GM12874 (cell line): ENCODE measurements at regions not wholly inside any gene's neighbourhood (a gene's known extent, or its start where the extent isn't known, plus 50 kb on each side); places are given as distances from the start of the nearest gene placed in this dataset.

Source experiments
- TF ChIP-seq, protein P1 (sequence below): IDR thresholded peaks from 2 replicates; pipeline ENCODE4 v1.5.1; 2011; ENCODE audit warnings: low read depth, mild to moderate bottlenecking, control low read depth, low read length, moderate library complexity; ENCODE audit not compliant: insufficient read depth

DNA sequence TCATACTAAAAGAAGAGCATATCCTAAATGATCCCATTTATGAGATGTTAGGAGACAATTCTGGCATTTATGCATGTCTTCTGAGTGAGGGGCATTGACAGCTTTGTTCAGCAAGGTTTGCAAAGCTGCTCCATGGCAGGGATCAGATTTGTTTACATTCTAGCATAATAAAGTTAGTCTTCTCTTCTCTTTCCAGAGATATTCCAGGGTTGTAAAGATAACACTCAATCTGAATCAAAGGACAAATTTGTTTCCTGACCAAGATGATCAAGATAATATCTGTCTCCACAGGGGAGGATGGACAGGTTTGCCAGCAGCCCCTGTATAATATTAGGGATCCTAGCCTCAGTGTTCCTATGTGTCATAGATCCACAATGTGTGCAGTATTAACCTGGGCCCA lies 77.5 kb upstream of the ZC3H12C start:
- TF ChIP-seq, protein P1, sequence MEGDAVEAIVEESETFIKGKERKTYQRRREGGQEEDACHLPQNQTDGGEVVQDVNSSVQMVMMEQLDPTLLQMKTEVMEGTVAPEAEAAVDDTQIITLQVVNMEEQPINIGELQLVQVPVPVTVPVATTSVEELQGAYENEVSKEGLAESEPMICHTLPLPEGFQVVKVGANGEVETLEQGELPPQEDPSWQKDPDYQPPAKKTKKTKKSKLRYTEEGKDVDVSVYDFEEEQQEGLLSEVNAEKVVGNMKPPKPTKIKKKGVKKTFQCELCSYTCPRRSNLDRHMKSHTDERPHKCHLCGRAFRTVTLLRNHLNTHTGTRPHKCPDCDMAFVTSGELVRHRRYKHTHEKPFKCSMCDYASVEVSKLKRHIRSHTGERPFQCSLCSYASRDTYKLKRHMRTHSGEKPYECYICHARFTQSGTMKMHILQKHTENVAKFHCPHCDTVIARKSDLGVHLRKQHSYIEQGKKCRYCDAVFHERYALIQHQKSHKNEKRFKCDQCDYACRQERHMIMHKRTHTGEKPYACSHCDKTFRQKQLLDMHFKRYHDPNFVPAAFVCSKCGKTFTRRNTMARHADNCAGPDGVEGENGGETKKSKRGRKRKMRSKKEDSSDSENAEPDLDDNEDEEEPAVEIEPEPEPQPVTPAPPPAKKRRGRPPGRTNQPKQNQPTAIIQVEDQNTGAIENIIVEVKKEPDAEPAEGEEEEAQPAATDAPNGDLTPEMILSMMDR = no peak

DNA sequence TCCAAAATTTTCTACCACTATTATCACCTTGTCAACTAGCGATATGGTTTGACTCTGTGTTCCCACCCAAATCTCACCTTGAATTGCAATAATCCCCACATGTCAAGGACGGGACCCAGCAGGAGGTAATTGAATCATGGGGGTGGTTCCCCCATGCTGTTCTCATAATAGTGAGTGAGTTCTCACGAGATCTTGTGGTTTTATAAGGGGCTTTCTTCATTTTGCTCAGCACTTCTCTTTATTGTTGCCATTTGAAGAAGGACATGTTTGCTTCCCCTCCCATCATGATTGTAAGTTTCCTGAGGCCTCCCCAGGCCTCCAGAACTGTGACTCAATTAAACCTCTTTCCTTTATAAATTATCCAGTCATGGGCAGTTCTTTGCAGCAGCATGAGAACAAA lies 73.5 kb upstream of the ZC3H12C start:
- TF ChIP-seq, protein P1 = no peak

DNA sequence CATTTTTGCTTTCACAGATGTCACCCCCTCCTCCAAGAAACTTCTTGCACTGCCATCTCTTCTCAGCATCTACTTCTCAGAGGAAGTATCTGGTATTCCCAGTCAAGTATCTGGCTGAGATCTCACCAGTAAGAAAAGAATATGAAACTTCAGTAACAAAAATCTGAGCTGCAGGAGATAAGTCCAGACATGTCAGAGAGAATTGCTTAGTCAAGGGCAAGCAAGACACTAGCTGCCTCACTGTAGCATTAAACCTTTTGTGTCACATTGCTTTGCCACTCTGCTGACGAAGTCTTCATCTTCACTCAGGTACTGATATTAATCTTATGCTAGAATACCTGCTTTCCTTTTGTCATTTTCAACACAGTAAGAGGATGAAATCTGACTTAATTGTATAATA lies 70.6 kb upstream of the ZC3H12C start:
- TF ChIP-seq, protein P1 = no peak

DNA sequence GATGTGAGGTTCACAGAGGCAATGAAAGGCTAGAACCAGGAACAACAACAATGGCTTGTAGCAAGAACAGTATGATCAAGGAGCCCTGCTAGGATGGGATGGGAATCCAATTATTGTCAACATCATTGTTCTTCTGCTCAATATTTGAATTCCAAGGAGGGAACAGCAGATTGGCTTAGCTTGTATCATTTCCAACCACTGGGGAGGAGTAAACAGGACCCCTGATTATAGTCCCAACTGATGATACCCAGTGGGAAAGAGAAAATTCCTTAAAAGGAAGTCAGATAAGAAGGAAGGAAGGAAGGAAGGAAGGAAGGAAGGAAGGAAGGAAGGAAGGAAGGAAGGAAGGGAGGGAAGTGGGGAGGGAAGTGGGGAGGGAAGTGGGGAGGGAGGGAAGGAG lies 69.5 kb upstream of the ZC3H12C start:
- TF ChIP-seq, protein P1 = no peak

DNA sequence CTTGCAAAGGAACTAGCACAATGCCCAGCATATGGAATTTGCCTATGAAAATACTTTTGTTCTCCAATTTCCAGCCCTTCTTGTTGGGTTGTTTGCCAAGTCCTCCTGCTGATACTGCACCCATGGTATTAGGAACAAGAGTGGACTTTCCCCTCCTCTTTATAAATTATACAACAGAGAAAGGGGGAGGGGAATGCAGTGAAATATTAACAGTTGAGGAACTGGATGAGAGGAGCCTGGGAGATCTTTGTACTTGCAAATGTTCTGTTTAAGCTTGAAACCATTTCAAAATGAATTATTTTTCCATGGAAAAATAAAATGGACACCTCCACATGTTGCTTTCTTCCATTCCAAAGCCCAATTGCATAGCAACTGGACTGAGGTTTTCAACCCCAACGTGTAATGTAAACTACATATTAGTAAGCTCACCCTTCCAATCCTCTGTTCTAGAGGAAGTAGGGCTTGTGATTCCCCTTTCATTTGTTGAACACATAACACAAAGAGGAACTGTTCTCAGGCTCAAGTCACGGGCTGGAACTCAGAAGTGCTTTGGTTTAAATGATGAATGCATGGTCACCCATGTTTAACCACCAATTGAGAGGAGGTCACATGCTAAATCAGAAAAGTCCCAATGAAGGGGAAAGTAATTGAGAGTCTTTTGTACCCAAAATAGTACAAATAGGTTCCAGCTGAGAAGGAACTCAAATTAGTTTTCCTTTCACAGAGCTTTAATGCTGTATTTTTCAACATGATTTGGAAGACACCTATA lies 66.2 kb upstream of the ZC3H12C start:
- TF ChIP-seq, protein P1 = no peak

DNA sequence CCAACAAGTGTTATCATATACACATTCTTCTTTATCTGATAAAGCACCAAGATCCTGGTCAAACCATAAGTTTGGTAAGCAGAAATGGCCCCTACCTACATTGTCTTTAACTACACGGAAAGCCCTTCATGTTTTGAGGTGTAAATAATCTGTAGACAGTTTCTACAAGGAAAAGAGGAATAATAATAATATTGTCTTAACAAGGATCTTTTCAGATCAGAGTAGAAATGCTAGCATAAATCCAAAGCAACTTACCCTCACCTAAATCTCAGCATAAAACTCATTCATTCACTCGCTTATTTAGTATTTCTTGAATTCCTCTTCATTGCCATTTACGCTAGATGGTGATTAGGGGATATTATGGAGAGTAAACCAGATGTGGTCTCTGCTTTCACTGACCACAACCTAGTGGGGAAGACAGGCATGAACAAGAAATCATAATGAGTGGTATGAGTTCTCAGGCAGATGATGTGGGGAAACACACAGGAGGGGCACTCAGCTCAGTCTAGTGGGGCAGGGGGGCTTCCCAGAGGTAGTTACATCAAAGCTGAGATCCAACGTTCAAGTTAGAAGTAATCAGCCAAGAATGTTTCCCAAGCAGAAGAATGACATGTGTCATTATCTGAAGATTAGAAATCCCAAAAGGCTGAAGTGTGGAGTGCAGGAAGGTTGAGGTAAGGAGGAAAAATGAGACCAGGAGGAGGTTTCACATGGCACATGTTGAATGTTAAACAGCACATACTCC lies 65.4 kb upstream of the ZC3H12C start:
- TF ChIP-seq, protein P1 = no peak

DNA sequence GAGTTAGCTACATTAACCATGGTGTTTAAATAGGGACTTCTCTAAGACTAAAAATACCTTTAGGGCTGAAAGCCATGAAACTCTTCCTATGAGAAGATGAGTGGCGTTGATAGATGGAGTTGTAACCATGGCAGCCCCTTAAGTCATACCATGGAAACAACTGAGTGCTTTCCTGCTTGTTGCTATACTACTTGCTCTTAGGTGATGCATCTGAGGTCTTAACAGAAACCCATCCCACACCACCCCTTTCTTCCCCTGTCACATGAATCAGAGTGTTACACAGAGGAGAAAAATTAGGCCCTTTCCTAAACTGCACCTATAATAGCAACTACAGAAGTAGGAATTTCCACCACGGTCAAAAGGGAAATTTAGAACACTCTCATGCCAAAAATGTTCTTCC lies 64.3 kb upstream of the ZC3H12C start:
- TF ChIP-seq, protein P1 = no peak
